ENCODE measurements at regions not wholly inside any gene's neighbourhood (a gene's known extent, or its start where the extent isn't known, plus 50 kb on each side); places are given as distances from the start of the nearest gene placed in this dataset.

DNA sequence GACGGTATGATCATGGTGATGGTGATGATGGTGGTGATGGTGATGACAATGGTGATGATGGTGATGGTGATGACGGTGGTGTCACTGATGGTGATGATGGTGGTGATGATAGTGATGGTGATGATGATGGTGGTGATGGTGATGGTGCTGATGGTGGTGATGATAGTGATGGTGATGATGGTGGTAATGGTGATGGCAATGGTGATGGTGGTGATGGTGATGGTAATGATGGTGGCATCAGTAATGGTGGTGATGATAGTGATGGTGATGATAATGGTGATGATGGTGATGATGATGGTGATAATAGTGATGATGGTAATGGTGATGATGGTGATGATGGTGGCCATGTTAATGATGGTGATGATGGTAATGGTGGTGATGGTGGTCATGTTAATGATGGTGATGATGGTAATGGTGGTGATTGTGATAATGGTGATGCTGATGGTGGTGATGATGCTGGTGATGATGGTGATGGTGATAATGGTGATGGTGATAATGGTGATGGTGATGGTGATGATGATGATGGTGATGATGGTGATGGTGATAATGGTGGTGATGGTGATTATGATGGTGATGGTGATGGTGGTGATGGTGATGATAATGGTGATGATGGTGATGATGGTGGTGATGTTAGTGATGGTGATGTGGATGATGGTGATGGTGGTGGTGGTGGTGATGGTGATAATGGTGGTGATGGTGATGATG is 107.2 kb downstream of the C16orf95 start:
- H3K4me3 ChIP-seq (ENCODE audit: low read length) = no peak overlapping the region
- H3K9ac ChIP-seq (ENCODE audit: low read length) = no peak overlapping the region
- no peaks in the 10 kb centered on the region for H3F3A ChIP-seq (ENCODE audit: insufficient read depth, low read length)
- H3K27ac ChIP-seq (ENCODE audit: low read length) = no peak overlapping the region
- H3K9me3 ChIP-seq (replicated peaks; ENCODE audit: insufficient read depth, low read length) = no peaks in the 10 kb centered on the region
- no peaks in the 10 kb centered on the region for H3K27me3 ChIP-seq (replicated peaks; ENCODE audit: insufficient read depth, low read length)
- H3K4me1 ChIP-seq (ENCODE audit: low read length) = no peaks in the 10 kb centered on the region
- H2AFZ ChIP-seq (ENCODE audit: low read length) = no peak overlapping the region
- H3K9me2 ChIP-seq (replicated peaks; ENCODE audit: insufficient read depth, low read length) = no peaks in the 10 kb centered on the region
- H4K20me1 ChIP-seq (ENCODE audit: insufficient read depth, low read length) = no peaks in the 10 kb centered on the region
- H3K4me2 ChIP-seq (ENCODE audit: low read depth, low read length) = no peak overlapping the region
- TF ChIP-seq, protein P1, sequence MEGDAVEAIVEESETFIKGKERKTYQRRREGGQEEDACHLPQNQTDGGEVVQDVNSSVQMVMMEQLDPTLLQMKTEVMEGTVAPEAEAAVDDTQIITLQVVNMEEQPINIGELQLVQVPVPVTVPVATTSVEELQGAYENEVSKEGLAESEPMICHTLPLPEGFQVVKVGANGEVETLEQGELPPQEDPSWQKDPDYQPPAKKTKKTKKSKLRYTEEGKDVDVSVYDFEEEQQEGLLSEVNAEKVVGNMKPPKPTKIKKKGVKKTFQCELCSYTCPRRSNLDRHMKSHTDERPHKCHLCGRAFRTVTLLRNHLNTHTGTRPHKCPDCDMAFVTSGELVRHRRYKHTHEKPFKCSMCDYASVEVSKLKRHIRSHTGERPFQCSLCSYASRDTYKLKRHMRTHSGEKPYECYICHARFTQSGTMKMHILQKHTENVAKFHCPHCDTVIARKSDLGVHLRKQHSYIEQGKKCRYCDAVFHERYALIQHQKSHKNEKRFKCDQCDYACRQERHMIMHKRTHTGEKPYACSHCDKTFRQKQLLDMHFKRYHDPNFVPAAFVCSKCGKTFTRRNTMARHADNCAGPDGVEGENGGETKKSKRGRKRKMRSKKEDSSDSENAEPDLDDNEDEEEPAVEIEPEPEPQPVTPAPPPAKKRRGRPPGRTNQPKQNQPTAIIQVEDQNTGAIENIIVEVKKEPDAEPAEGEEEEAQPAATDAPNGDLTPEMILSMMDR (IDR thresholded peaks at IDR 0.05; ENCODE audit: low read length) = no peak
- no peak for TF ChIP-seq EZH2phosphoT487 (IDR thresholded peaks at IDR 0.05; ENCODE audit: low read length)
- H3K79me2 ChIP-seq (ENCODE audit: low read length) = no peaks in the 10 kb centered on the region
- DNase-seq = no peak
- no peaks in the 10 kb centered on the region for H3K36me3 ChIP-seq (replicated peaks; ENCODE audit: insufficient read depth, low read length)

DNA sequence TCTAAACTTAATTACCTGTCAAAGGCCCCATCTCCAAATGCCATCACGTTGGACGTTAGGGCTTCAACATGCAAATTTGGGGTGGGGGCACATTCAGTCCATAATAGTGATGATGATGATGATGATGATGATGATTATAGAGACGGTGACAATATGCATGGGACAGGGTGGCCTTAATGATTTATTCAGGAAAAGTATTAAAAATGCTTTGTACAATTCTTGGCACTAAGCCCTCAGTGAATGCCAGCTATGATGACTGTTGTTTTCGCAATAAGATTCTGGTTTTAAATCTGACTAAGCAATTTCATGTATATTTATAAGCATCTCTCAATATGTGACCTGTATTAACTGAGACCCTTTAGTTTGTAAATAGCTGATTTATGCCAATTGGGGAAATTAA is 106.3 kb downstream of the C16orf95 start:
- H3F3A ChIP-seq (ENCODE audit: insufficient read depth, low read length) = no peaks in the 10 kb centered on the region

DNA sequence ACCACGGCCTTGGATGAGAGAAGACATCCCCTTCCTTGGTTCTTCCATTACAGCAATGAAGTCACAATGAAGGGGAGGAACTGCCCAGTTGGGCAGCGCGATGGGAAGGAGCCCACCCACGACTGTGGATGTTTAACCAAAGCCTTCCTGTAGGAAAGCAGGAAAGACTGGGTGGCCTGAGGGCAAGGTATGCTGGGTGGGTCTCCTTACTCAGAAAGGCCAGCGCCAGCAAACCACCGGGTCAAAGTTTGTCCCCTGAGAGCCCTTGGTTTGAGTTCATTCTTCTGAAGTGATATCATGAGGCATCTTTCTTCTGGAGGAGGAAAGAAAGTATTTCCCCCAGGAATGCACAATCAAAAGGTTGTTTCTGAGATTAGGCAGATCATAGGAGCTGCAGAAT is 105.2 kb downstream of the C16orf95 start:
- TF ChIP-seq, protein P1 (IDR thresholded peaks at IDR 0.05; ENCODE audit: low read length) = no peak
- no peak for TF ChIP-seq EZH2 (optimal IDR thresholded peaks at IDR 0.05; ENCODE audit: low read depth, low read length)
- no peak overlapping the region for H3K9ac ChIP-seq (ENCODE audit: low read length)
- no peaks in the 10 kb centered on the region for H3K9me2 ChIP-seq (replicated peaks; ENCODE audit: insufficient read depth, low read length)
- no peaks in the 10 kb centered on the region for H3K4me1 ChIP-seq (ENCODE audit: low read length)
- no peaks in the 10 kb centered on the region for H3K9me3 ChIP-seq (replicated peaks; ENCODE audit: insufficient read depth, low read length)
- no peaks in the 10 kb centered on the region for H3K79me2 ChIP-seq (ENCODE audit: low read length)
- H3K4me2 ChIP-seq (ENCODE audit: low read depth, low read length) = no peak overlapping the region
- H3K27ac ChIP-seq (ENCODE audit: low read length) = no peak overlapping the region
- no peak overlapping the region for H2AFZ ChIP-seq (ENCODE audit: low read length)
- no peaks in the 10 kb centered on the region for H4K20me1 ChIP-seq (ENCODE audit: insufficient read depth, low read length)
- no peak for DNase-seq
- H3K4me3 ChIP-seq (ENCODE audit: low read length) = no peak overlapping the region
- H3K27me3 ChIP-seq (replicated peaks; ENCODE audit: insufficient read depth, low read length) = no peaks in the 10 kb centered on the region
- H3K36me3 ChIP-seq (replicated peaks; ENCODE audit: insufficient read depth, low read length) = no peaks in the 10 kb centered on the region
- no peaks in the 10 kb centered on the region for H3F3A ChIP-seq (ENCODE audit: insufficient read depth, low read length)

More for the DNA sequence above, 106.3 kb downstream of the C16orf95 start:
- Histone ChIP-seq H3K4me2 (ENCODE audit: low read depth, low read length) (no peak overlapping the region), H3K9me2 (replicated peaks; ENCODE audit: insufficient read depth, low read length) (no peaks in the 10 kb centered on the region), H4K20me1 (ENCODE audit: insufficient read depth, low read length) (no peaks in the 10 kb centered on the region), H3K9me3 (replicated peaks; ENCODE audit: insufficient read depth, low read length) (no peaks in the 10 kb centered on the region), H3K79me2 (ENCODE audit: low read length) (no peaks in the 10 kb centered on the region), H3K36me3 (replicated peaks; ENCODE audit: insufficient read depth, low read length) (no peaks in the 10 kb centered on the region), H3K27ac (ENCODE audit: low read length) (no peak overlapping the region), H3K4me3 (ENCODE audit: low read length) (no peak overlapping the region), H3K27me3 (replicated peaks; ENCODE audit: insufficient read depth, low read length) (no peaks in the 10 kb centered on the region), H3K4me1 (ENCODE audit: low read length) (no peaks in the 10 kb centered on the region), H3K9ac (ENCODE audit: low read length) (no peak overlapping the region), H2AFZ (ENCODE audit: low read length) (no peak overlapping the region)
- TF ChIP-seq EZH2 (optimal IDR thresholded peaks at IDR 0.05; ENCODE audit: low read depth, low read length) (no peak), EZH2phosphoT487 (IDR thresholded peaks at IDR 0.05; ENCODE audit: low read length) (no peak)
- TF ChIP-seq, protein P1 (IDR thresholded peaks at IDR 0.05; ENCODE audit: low read length) = no peak
- no peak for DNase-seq
